HEK293T (cell line): ENCODE measurements at regions not wholly inside any gene's neighbourhood (a gene's known extent, or its start where the extent isn't known, plus 50 kb on each side); places are given as distances from the start of the nearest gene placed in this dataset.

Source experiments
- CTCF ChIA-PET: fragments of 350-600 bp; formaldehyde crosslinking; extraction: SDS; loops from one replicate; lab custom pipeline; 2021; ENCODE audit warnings: antibody characterized with exemption, inconsistent platforms; lab: Yijun Ruan, JAX
- POLR2A ChIA-PET: fragments of 350-600 bp; formaldehyde crosslinking; extraction: SDS; loops from one replicate; lab custom pipeline; 2020; ENCODE audit warnings: antibody characterized with exemption, inconsistent platforms; lab: Yijun Ruan, JAX
- DNase-seq: peaks from one replicate; pipeline ENCODE4 v3.0.0; 2012; ENCODE audit warnings: mixed read lengths; ENCODE audit errors: extremely low spot score
- ARNT ChIP-seq: fragments of 450-650 bp; IDR thresholded peaks from 2 replicates; pipeline ENCODE4 v1.6.1; 2017; ENCODE audit warnings: mild to moderate bottlenecking
- BHLHE40 ChIP-seq: fragments of 450-650 bp; IDR thresholded peaks from 2 replicates; pipeline ENCODE4 v1.6.1; 2016; ENCODE audit warnings: mild to moderate bottlenecking, moderate library complexity, borderline replicate concordance
- CTBP1 ChIP-seq: fragments of 450-650 bp; IDR thresholded peaks from 2 replicates; pipeline ENCODE4 v1.6.1; 2016; ENCODE audit warnings: borderline replicate concordance
- ELF4 ChIP-seq: fragments of 450-650 bp; IDR thresholded peaks from 2 replicates; pipeline ENCODE4 v1.6.1; 2017; ENCODE audit warnings: antibody characterized with exemption
- FOXA1 ChIP-seq: fragments of 450-650 bp; IDR thresholded peaks from 2 replicates; pipeline ENCODE4 v1.6.1; 2016; ENCODE audit warnings: mild to moderate bottlenecking
- FOXK2 ChIP-seq: fragments of 450-650 bp; IDR thresholded peaks from 2 replicates; pipeline ENCODE4 v1.6.1; 2016; ENCODE audit warnings: mild to moderate bottlenecking
- FOXM1 ChIP-seq: fragments of 450-650 bp; IDR thresholded peaks from 2 replicates; pipeline ENCODE4 v1.6.1; 2017; ENCODE audit warnings: mild to moderate bottlenecking, borderline replicate concordance
- HDGF ChIP-seq: fragments of 450-650 bp; IDR thresholded peaks from 2 replicates; pipeline ENCODE4 v1.6.1; 2017; ENCODE audit warnings: antibody characterized with exemption, borderline replicate concordance
- L3MBTL2 ChIP-seq: fragments of 450-650 bp; conservative IDR thresholded peaks from 2 replicates; pipeline ENCODE4 v1.6.1; 2016; ENCODE audit warnings: mild to moderate bottlenecking
- LEF1 ChIP-seq: fragments of 450-650 bp; IDR thresholded peaks from 2 replicates; pipeline ENCODE4 v1.6.1; 2017; ENCODE audit warnings: mild to moderate bottlenecking, borderline replicate concordance
- NFRKB ChIP-seq: fragments of 450-650 bp; IDR thresholded peaks from 2 replicates; pipeline ENCODE4 v1.6.1; 2016; ENCODE audit warnings: mild to moderate bottlenecking, moderate library complexity
- PKNOX1 ChIP-seq: fragments of 450-650 bp; IDR thresholded peaks from 2 replicates; pipeline ENCODE4 v1.6.1; 2016
- SP1 ChIP-seq: fragments of 450-650 bp; IDR thresholded peaks from 2 replicates; pipeline ENCODE4 v1.6.1; 2017
- SUZ12 ChIP-seq: fragments of 450-650 bp; IDR thresholded peaks from 2 replicates; pipeline ENCODE4 v1.6.1; 2016; ENCODE audit warnings: mild to moderate bottlenecking
- TARDBP ChIP-seq: fragments of 450-650 bp; IDR thresholded peaks from 2 replicates; pipeline ENCODE4 v1.6.1; 2016
- ZNF384 ChIP-seq: fragments of 450-650 bp; IDR thresholded peaks from 2 replicates; pipeline ENCODE4 v1.6.1; 2016

GRCh38 chr10:70978181-70978580, 89.8 kb upstream of the PCBD1 start:
- POLR2A ChIA-PET = interaction anchor here (0.7 to 0.8 kb wide), 2 partner anchors 11 to 47 kb away, joined by 3 read pairs; no protein-coding TSS in a partner anchor
- CTCF ChIA-PET = no interaction called here
- DNase-seq = no peak
- TF ChIP-seq L3MBTL2 (no peak), LEF1 (no peak), TARDBP (no peak), HDGF (no peak), FOXK2 (no peak), BHLHE40 (no peak), FOXM1 (no peak), ARNT (no peak), NFRKB (no peak), SP1 (no peak), ELF4 (no peak), SUZ12 (no peak), PKNOX1 (no peak), FOXA1 (no peak), CTBP1 (no peak), ZNF384 (no peak)

- no peak for TF ChIP-seq L3MBTL2
- TF ChIP-seq LEF1 = no peak
- TF ChIP-seq TARDBP = no peak
- TF ChIP-seq ELF4 = no peak
- no peak for DNase-seq
- POLR2A ChIA-PET = interaction anchor here (0.8 kb wide), 1 partner anchor 48 kb away, joined by 3 read pairs; no protein-coding TSS in a partner anchor
- CTCF ChIA-PET = no interaction called here
Measured at GRCh38 chr10:70978816-70979480, 90.6 kb upstream of the PCBD1 start.

GRCh38 chr10:70980687-70981086, 92.3 kb upstream of the PCBD1 start:
- ChIA-PET POLR2A (no interaction called here), CTCF (no interaction called here)
- TF ChIP-seq SP1 (no peak), TARDBP (no peak), PKNOX1 (no peak)
- no peak for DNase-seq

- TF ChIP-seq CTBP1 (no peak), FOXA1 (no peak), LEF1 (no peak), PKNOX1 (no peak), FOXK2 (no peak), SUZ12 (no peak), NFRKB (no peak)
- POLR2A ChIA-PET = no interaction called here
- no peak for DNase-seq
- CTCF ChIA-PET = no interaction called here
Measured at GRCh38 chr10:70981171-70981836, 92.9 kb upstream of the PCBD1 start.

- CTCF ChIA-PET = no interaction called here
- POLR2A ChIA-PET = no interaction called here
- TF ChIP-seq PKNOX1 (no peak), SP1 (no peak), TARDBP (no peak), FOXK2 (no peak)
- DNase-seq = no peak
Measured at GRCh38 chr10:70981936-70982335, 93.6 kb upstream of the PCBD1 start.

- ChIA-PET POLR2A (no interaction called here), CTCF (no interaction called here)
- TF ChIP-seq PKNOX1 (no peak), ZNF384 (no peak), L3MBTL2 (no peak), SP1 (no peak), FOXK2 (no peak), LEF1 (no peak), HDGF (no peak)
- DNase-seq = no peak
Measured at GRCh38 chr10:70982443-70982842, 94.1 kb upstream of the PCBD1 start.
